ENCODE measurements at regions not wholly inside any gene's neighbourhood (a gene's known extent, or its start where the extent isn't known, plus 50 kb on each side); places are given as distances from the start of the nearest gene placed in this dataset.
A peak's percentile ranks its signal among the peaks of the same experiment; 100 is the strongest.

DNA sequence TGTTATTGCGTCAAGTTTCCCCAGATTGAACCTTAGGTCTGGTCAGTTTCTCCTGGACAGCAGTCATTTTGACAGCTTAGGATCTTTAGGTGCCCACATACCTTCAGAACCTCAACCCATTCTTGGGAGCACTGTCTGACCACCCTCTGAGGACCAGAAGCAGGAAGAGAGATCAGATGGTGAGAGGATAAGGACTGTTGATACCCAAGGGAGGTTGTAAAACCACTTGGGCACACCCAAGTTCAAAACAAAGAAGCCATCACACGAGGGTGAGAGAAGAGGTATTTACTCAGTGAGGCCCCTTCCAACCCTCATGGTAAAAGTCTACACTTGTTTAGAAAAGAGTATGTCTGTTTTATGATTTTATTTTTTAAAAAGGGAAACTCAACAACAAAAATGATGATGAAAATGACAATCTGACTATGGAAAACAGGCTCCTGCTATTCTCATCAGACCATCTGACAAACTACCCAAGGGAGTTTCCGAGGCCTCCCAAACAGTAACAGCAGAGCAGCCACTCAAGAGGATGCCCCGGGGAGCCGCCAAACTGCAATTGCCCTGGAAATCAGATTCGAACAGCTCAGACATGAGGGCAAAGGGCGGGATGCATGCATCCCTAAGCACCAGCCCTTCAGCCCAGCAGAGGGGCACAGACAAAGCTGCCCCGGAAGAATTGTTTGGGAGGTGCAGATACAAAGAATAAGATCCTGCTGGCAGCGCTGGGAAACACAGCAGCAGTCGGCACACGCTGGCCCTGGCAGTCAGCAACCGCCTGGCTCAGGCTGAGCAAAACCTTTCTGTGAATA is 162.6 kb upstream of the PLEKHG7 start:
- peak overlapping the region in 7 of 8 donors; percentile 29 to 87 (median 74) for H3K4me3 Mint-ChIP-seq
- no peaks in the 10 kb centered on the region for H3K36me3 ChIP-seq (ENCODE audit: insufficient read depth, low read length)
- peaks cover 34 to 79% (median 65%) of the 10 kb centered on the region in 4 donors for H3K4me1 Mint-ChIP-seq
- DNase-seq: peak; percentile 21 to 51 (median 35)
- CTCF ChIA-PET (ENCODE audit: partially characterized antibody): interaction anchor here (1.1 to 2.1 kb wide), 4 partner anchors 16 to 132 kb away, joined by 3 to 4 read pairs (median 4); no protein-coding TSS in a partner anchor
- no peaks in the 10 kb centered on the region for H3K27me3 Mint-ChIP-seq
- no peaks in the 10 kb centered on the region for H3K36me3 Mint-ChIP-seq
- H3K27me3 ChIP-seq (ENCODE audit: insufficient read depth, low read length): no peaks in the 10 kb centered on the region
- intact Hi-C loops (cut with micrococcal nuclease): no loop called here
- H3K9me3 ChIP-seq (ENCODE audit: control insufficient read depth in 1 of 2, low read length in 2 of 2): no peaks in the 10 kb centered on the region
- H3K9me3 Mint-ChIP-seq: peaks cover 0 to 10% (median 0%) of the 10 kb centered on the region in 8 donors
- peak overlapping the region; percentile 27 for H3K27ac ChIP-seq (ENCODE audit: low read depth, low read length)
- H3K4me3 ChIP-seq (ENCODE audit: low read length in 2 of 2): no peak overlapping the region
- POLR2A ChIA-PET (ENCODE audit: partially characterized antibody): interaction anchor here (0.8 to 5.5 kb wide), 13 partner anchors 10 to 395 kb away, joined by 3 to 33 read pairs (median 5); partner anchors contain the start of gene BTG1
- peak overlapping the region; percentile 76 to 96 (median 92) for H3K27ac Mint-ChIP-seq
- H3K4me1 ChIP-seq (ENCODE audit: insufficient read depth, low read length): peaks cover 54% of the 10 kb centered on the region

DNA sequence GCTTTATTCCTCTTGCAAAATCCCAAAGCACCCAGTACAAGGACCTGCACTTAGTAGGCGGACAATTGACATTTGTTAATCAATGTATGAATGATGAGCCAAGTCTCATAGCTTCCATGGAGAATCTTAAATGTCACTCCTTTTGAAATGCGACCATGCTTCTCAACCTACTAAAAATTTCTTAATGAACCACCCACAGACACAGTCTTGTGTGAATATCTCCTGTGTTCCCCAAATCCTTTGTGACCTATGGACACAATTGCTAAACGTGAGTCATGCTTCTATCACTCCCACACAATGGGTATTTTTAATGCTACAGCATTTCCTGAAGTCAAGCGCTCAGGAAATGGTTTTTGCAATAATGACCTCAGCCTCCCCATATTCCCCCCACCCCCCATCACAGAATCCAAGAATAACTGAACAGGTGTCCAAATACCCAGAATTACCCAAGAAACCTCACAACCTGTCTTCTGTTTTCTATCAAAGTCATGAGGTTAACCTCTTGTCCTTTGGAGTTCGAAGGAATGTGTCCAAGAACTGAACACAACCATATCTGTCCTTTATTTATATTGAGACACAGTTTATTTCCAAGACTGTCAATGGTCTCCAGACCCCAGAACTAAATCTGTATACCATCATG is 163.6 kb upstream of the PLEKHG7 start:
- peaks cover 54% of the 10 kb centered on the region for H3K4me1 ChIP-seq (ENCODE audit: insufficient read depth, low read length)
- no peaks in the 10 kb centered on the region for H3K9me3 ChIP-seq (ENCODE audit: control insufficient read depth in 1 of 2, low read length in 2 of 2)
- no peak overlapping the region for H3K4me3 ChIP-seq (ENCODE audit: low read length in 2 of 2)
- POLR2A ChIA-PET (ENCODE audit: partially characterized antibody): interaction anchor here (1.0 to 5.5 kb wide), 7 partner anchors 18 to 394 kb away, joined by 3 to 33 read pairs (median 5); partner anchors contain the start of gene BTG1
- DNase-seq: peak in 1 of 5 donors; percentile 11
- H3K36me3 ChIP-seq (ENCODE audit: insufficient read depth, low read length): no peaks in the 10 kb centered on the region
- peak overlapping the region; percentile 27 for H3K27ac ChIP-seq (ENCODE audit: low read depth, low read length)
- Mint-ChIP-seq H3K9me3 (peaks cover 0 to 10% (median 0%) of the 10 kb centered on the region in 8 donors), H3K36me3 (no peaks in the 10 kb centered on the region), H3K4me1 (peaks cover 34 to 74% (median 61%) of the 10 kb centered on the region in 4 donors), H3K27ac (peak overlapping the region; percentile 76 to 96 (median 92)), H3K27me3 (no peaks in the 10 kb centered on the region), H3K4me3 (peak overlapping the region in 6 of 8 donors; percentile 4 to 87 (median 67))
- no peaks in the 10 kb centered on the region for H3K27me3 ChIP-seq (ENCODE audit: insufficient read depth, low read length)
- intact Hi-C loops (cut with micrococcal nuclease): no loop called here
- CTCF ChIA-PET (ENCODE audit: partially characterized antibody): no interaction called here

- ChIA-PET CTCF (ENCODE audit: partially characterized antibody) (no interaction called here), POLR2A (ENCODE audit: partially characterized antibody) (interaction anchor here (1.0 to 5.5 kb wide), 2 partner anchors 32 to 392 kb away, joined by 3 to 33 read pairs; partner anchors contain the start of gene BTG1)
- intact Hi-C loops (cut with micrococcal nuclease): no loop called here
- Mint-ChIP-seq H3K27ac (peak overlapping the region in 5 of 7 donors; percentile 18 to 77 (median 53)), H3K36me3 (no peaks in the 10 kb centered on the region), H3K4me3 (peak overlapping the region in 3 of 8 donors; percentile 7 to 42 (median 12)), H3K9me3 (peaks cover 0 to 10% (median 0%) of the 10 kb centered on the region in 8 donors), H3K4me1 (peaks cover 34 to 64% (median 52%) of the 10 kb centered on the region in 4 donors), H3K27me3 (no peaks in the 10 kb centered on the region)
- no peak overlapping the region for H3K4me3 ChIP-seq (ENCODE audit: low read length in 2 of 2)
- H3K9me3 ChIP-seq (ENCODE audit: control insufficient read depth in 1 of 2, low read length in 2 of 2): no peaks in the 10 kb centered on the region
- no peaks in the 10 kb centered on the region for H3K27me3 ChIP-seq (ENCODE audit: insufficient read depth, low read length)
- no peak overlapping the region for H3K27ac ChIP-seq (ENCODE audit: low read depth, low read length)
- H3K36me3 ChIP-seq (ENCODE audit: insufficient read depth, low read length): no peaks in the 10 kb centered on the region
- no peak for DNase-seq
- peaks cover 51% of the 10 kb centered on the region for H3K4me1 ChIP-seq (ENCODE audit: insufficient read depth, low read length)
Measured at GRCh38 chr12:92537290-92537960, 165.4 kb upstream of the PLEKHG7 start.

DNA sequence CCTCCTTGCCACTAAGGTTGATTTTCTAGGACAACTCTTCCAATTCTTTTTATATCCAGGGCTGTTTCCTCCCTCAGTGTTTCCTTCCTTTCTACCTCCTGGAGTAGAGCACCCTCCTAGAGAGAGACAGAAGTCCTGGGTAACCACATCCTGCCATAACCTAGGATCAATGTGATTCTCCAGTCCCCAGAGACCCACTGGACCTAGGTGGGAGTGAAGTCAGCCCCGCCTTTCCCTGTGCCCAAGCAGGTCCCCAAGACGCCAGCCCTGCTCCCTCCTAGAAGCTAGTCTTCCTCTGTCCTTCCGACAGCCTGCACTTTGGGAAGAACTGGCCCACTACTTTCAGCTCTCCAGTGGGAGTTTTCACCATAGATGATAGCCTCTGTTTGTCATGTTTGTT is 166.8 kb upstream of the PLEKHG7 start:
- no peaks in the 10 kb centered on the region for H3K27me3 ChIP-seq (ENCODE audit: insufficient read depth, low read length)
- POLR2A ChIA-PET (ENCODE audit: partially characterized antibody): interaction anchor here (1.4 kb wide), 1 partner anchor 8 kb away, joined by 3 read pairs; no protein-coding TSS in a partner anchor
- H3K36me3 Mint-ChIP-seq: no peaks in the 10 kb centered on the region
- DNase-seq: no peak
- H3K36me3 ChIP-seq (ENCODE audit: insufficient read depth, low read length): no peaks in the 10 kb centered on the region
- no peak overlapping the region for H3K27ac ChIP-seq (ENCODE audit: low read depth, low read length)
- H3K4me3 ChIP-seq (ENCODE audit: low read length in 2 of 2): no peak overlapping the region
- H3K9me3 Mint-ChIP-seq: peaks cover 0 to 7% (median 0%) of the 10 kb centered on the region in 8 donors
- no peak overlapping the region for H3K4me3 Mint-ChIP-seq
- peaks cover 27 to 50% (median 39%) of the 10 kb centered on the region in 4 donors for H3K4me1 Mint-ChIP-seq
- no peaks in the 10 kb centered on the region for H3K9me3 ChIP-seq (ENCODE audit: control insufficient read depth in 1 of 2, low read length in 2 of 2)
- no peaks in the 10 kb centered on the region for H3K27me3 Mint-ChIP-seq
- peak overlapping the region in 1 of 7 donors; percentile 49 for H3K27ac Mint-ChIP-seq
- H3K4me1 ChIP-seq (ENCODE audit: insufficient read depth, low read length): peaks cover 38% of the 10 kb centered on the region
- CTCF ChIA-PET (ENCODE audit: partially characterized antibody): interaction anchor here (0.8 kb wide), 1 partner anchor 10 kb away, joined by 3 read pairs; no protein-coding TSS in a partner anchor
- intact Hi-C loops (cut with micrococcal nuclease): no loop called here

DNA sequence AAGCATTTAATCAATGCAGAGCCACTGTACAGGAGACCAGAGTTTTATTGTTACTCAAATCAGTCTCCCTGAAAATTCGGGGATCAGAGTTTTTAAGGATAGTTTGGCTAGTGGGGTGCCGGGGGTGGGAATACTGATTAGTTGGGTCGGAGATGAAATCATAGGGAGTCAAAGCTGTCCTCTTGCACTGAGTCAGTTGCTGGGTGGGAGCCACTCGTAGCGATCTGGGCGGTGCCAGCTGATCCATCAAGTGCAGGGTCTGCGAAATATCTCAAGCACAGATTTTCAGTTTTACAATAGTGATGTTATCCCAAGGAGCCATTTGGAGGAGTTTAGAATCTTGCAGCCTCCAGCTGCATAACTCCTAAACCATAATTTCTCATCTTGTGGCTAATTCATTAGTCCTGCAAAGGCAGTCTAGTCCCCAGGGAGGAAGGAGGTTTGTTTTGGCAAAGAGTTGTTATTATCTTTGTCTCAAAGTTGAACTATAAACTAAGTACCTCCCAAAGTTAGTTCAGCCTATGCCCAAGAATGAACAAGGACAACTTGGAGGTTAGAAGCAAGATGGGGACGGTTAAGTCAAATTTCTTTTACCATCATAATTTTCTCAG is 169.4 kb upstream of the PLEKHG7 start:
- ChIA-PET CTCF (ENCODE audit: partially characterized antibody) (no interaction called here), POLR2A (ENCODE audit: partially characterized antibody) (no interaction called here)
- Mint-ChIP-seq H3K27me3 (no peaks in the 10 kb centered on the region), H3K4me3 (no peak overlapping the region), H3K4me1 (peaks cover 9 to 24% (median 15%) of the 10 kb centered on the region in 4 donors), H3K36me3 (no peaks in the 10 kb centered on the region), H3K27ac (no peak overlapping the region), H3K9me3 (peaks cover 0 to 3% (median 0%) of the 10 kb centered on the region in 8 donors)
- Histone ChIP-seq H3K4me1 (ENCODE audit: insufficient read depth, low read length) (peaks cover 12% of the 10 kb centered on the region), H3K27me3 (ENCODE audit: insufficient read depth, low read length) (no peaks in the 10 kb centered on the region), H3K27ac (ENCODE audit: low read depth, low read length) (no peak overlapping the region), H3K9me3 (ENCODE audit: control insufficient read depth in 1 of 2, low read length in 2 of 2) (no peaks in the 10 kb centered on the region), H3K36me3 (ENCODE audit: insufficient read depth, low read length) (no peaks in the 10 kb centered on the region), H3K4me3 (ENCODE audit: low read length in 2 of 2) (no peak overlapping the region)
- intact Hi-C loops (cut with micrococcal nuclease): no loop called here
- no peak for DNase-seq

DNA sequence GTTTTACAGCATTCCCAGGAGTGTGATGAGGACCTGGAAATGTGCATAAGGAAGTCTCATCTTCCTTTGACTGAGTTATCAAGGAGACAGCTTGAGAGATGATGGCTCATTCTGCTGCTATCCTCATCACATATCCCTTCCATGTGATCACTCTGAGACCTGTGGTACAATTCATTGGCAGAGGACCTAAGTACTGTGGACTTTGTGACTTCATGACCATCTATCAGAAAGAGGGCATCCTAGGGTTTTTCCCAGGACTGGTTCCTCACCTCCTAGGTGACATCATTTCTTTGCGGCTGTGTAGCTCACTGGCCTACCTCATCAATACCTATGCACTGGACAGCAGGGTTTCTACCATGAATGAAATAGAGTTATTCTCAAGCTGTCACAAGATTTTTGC is 172.1 kb upstream of the PLEKHG7 start:
- H3K9me3 Mint-ChIP-seq: peaks cover 0 to 6% (median 0%) of the 10 kb centered on the region in 8 donors
- peaks cover 0 to 5% (median 2%) of the 10 kb centered on the region in 4 donors for H3K4me1 Mint-ChIP-seq
- Histone ChIP-seq H3K27me3 (ENCODE audit: insufficient read depth, low read length) (no peaks in the 10 kb centered on the region), H3K4me1 (ENCODE audit: insufficient read depth, low read length) (no peaks in the 10 kb centered on the region), H3K4me3 (ENCODE audit: low read length in 2 of 2) (no peak overlapping the region), H3K9me3 (ENCODE audit: control insufficient read depth in 1 of 2, low read length in 2 of 2) (no peaks in the 10 kb centered on the region), H3K27ac (ENCODE audit: low read depth, low read length) (no peak overlapping the region), H3K36me3 (ENCODE audit: insufficient read depth, low read length) (no peaks in the 10 kb centered on the region)
- intact Hi-C loops (cut with micrococcal nuclease): no loop called here
- no peak for DNase-seq
- no peaks in the 10 kb centered on the region for H3K36me3 Mint-ChIP-seq
- CTCF ChIA-PET (ENCODE audit: partially characterized antibody): no interaction called here
- no peak overlapping the region for H3K4me3 Mint-ChIP-seq
- H3K27ac Mint-ChIP-seq: no peak overlapping the region
- POLR2A ChIA-PET (ENCODE audit: partially characterized antibody): interaction anchor here (1.2 kb wide), 1 partner anchor 385 kb away, joined by 3 read pairs; the partner anchor contains the start of gene BTG1
- no peaks in the 10 kb centered on the region for H3K27me3 Mint-ChIP-seq
